ENCODE measurements at regions not wholly inside any gene's neighbourhood (a gene's known extent, or its start where the extent isn't known, plus 50 kb on each side); places are given as distances from the start of the nearest gene placed in this dataset.

DNA sequence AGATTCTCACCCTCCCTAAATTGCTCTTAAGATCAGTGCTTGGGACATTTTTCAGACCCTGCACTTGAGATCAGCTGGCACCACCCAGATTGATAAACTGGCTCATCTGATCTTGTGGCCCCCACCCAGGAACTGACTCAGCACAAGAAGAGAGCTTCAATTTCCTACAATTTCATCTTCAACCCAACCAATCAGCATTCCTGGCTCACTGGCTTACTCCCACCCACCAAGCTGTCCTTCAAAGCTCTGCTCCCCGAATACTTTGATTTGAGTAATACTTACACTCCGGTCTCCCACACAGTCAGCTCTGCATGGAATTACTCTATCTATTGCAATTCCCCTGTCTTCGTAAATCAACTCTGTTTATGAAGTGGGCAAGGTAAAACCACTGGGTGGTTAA lies 461.9 kb upstream of the RGS18 start:
- Histone ChIP-seq H3K4me3 (no peak overlapping the region), H3K36me3 (ENCODE audit: insufficient read depth in 1 of 2, low read depth in 1 of 2) (no peaks in the 10 kb centered on the region), H3K4me1 (no peaks in the 10 kb centered on the region), H3K9me3 (no peaks in the 10 kb centered on the region), H3K27me3 (ENCODE audit: insufficient read depth in 3 of 3, low read length in 2 of 3) (no peaks in the 10 kb centered on the region), H3K27ac (no peak overlapping the region)
- ATAC-seq (no peak), DNase-seq (no peak)
- TF ChIP-seq, protein P1, sequence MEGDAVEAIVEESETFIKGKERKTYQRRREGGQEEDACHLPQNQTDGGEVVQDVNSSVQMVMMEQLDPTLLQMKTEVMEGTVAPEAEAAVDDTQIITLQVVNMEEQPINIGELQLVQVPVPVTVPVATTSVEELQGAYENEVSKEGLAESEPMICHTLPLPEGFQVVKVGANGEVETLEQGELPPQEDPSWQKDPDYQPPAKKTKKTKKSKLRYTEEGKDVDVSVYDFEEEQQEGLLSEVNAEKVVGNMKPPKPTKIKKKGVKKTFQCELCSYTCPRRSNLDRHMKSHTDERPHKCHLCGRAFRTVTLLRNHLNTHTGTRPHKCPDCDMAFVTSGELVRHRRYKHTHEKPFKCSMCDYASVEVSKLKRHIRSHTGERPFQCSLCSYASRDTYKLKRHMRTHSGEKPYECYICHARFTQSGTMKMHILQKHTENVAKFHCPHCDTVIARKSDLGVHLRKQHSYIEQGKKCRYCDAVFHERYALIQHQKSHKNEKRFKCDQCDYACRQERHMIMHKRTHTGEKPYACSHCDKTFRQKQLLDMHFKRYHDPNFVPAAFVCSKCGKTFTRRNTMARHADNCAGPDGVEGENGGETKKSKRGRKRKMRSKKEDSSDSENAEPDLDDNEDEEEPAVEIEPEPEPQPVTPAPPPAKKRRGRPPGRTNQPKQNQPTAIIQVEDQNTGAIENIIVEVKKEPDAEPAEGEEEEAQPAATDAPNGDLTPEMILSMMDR (IDR thresholded peaks at IDR 0.05) = no peak
- 82 to 86% (median 85%) methylated on average over 3 of the region's 3 CpGs for WGBS, 3 donors
- intact Hi-C loops (cut with DNase I) = no loop called here

- no peak overlapping the region for H3K4me3 ChIP-seq
- ATAC-seq (no peak), DNase-seq (no peak)
- peaks cover 0 to 2% (median 0%) of the 10 kb centered on the region in 3 donors for H3K27me3 ChIP-seq (ENCODE audit: insufficient read depth in 3 of 3, low read length in 2 of 3)
- H3K4me1 ChIP-seq = no peaks in the 10 kb centered on the region
- H3K27ac ChIP-seq = no peak overlapping the region
- H3K9me3 ChIP-seq = no peaks in the 10 kb centered on the region
- H3K36me3 ChIP-seq (ENCODE audit: insufficient read depth in 1 of 2, low read depth in 1 of 2) = no peaks in the 10 kb centered on the region
- intact Hi-C loops (cut with DNase I) = no loop called here
- TF ChIP-seq, protein P1 (IDR thresholded peaks at IDR 0.05) = no peak
Observed at GRCh38 chr1:191697556-191697955, 460.7 kb upstream of the RGS18 start.

- DNase-seq (no peak), ATAC-seq (no peak)
- Histone ChIP-seq H3K36me3 (ENCODE audit: insufficient read depth in 1 of 2, low read depth in 1 of 2) (no peaks in the 10 kb centered on the region), H3K27me3 (ENCODE audit: insufficient read depth in 3 of 3, low read length in 2 of 3) (peaks cover 0 to 2% (median 0%) of the 10 kb centered on the region in 3 donors), H3K4me1 (no peaks in the 10 kb centered on the region), H3K27ac (no peak overlapping the region), H3K4me3 (no peak overlapping the region), H3K9me3 (no peaks in the 10 kb centered on the region)
- WGBS, 3 donors = 35 to 54% (median 44%) methylated on average over 1 of the region's 1 CpG
- TF ChIP-seq, protein P1 (IDR thresholded peaks at IDR 0.05) = no peak
- intact Hi-C loops (cut with DNase I) = no loop called here
Observed at GRCh38 chr1:191698246-191698645, 460.0 kb upstream of the RGS18 start.

- no peaks in the 10 kb centered on the region for H3K36me3 ChIP-seq (ENCODE audit: insufficient read depth in 1 of 2, low read depth in 1 of 2)
- peaks cover 0 to 2% (median 0%) of the 10 kb centered on the region in 3 donors for H3K27me3 ChIP-seq (ENCODE audit: insufficient read depth in 3 of 3, low read length in 2 of 3)
- DNase-seq (no peak), ATAC-seq (no peak)
- no peak overlapping the region for H3K27ac ChIP-seq
- no peaks in the 10 kb centered on the region for H3K9me3 ChIP-seq
- 86 to 90% (median 89%) methylated on average over 1 of the region's 1 CpG for WGBS, 3 donors
- H3K4me1 ChIP-seq = no peaks in the 10 kb centered on the region
- TF ChIP-seq, protein P1 (IDR thresholded peaks at IDR 0.05) = no peak
- H3K4me3 ChIP-seq = no peak overlapping the region
- intact Hi-C loops (cut with DNase I) = no loop called here
Observed at GRCh38 chr1:191699343-191699742, 458.9 kb upstream of the RGS18 start.

GRCh38 chr1:191700922-191701321 lies 457.3 kb upstream of the RGS18 start:
- DNase-seq (no peak), ATAC-seq (no peak)
- H3K4me3 ChIP-seq = no peak overlapping the region
- peaks cover 0 to 2% (median 0%) of the 10 kb centered on the region in 3 donors for H3K27me3 ChIP-seq (ENCODE audit: insufficient read depth in 3 of 3, low read length in 2 of 3)
- intact Hi-C loops (cut with DNase I) = no loop called here
- no peak overlapping the region for H3K27ac ChIP-seq
- no peaks in the 10 kb centered on the region for H3K9me3 ChIP-seq
- TF ChIP-seq, protein P1 (IDR thresholded peaks at IDR 0.05) = no peak
- H3K36me3 ChIP-seq (ENCODE audit: insufficient read depth in 1 of 2, low read depth in 1 of 2) = no peaks in the 10 kb centered on the region
- H3K4me1 ChIP-seq = no peaks in the 10 kb centered on the region
- 87 to 96% (median 95%) methylated on average over 3 of the region's 3 CpGs for WGBS, 3 donors

All from psoas muscle (tissue), 7 donors.